ENCODE measurements at regions not wholly inside any gene's neighbourhood (a gene's known extent, or its start where the extent isn't known, plus 50 kb on each side); places are given as distances from the start of the nearest gene placed in this dataset.

DNA sequence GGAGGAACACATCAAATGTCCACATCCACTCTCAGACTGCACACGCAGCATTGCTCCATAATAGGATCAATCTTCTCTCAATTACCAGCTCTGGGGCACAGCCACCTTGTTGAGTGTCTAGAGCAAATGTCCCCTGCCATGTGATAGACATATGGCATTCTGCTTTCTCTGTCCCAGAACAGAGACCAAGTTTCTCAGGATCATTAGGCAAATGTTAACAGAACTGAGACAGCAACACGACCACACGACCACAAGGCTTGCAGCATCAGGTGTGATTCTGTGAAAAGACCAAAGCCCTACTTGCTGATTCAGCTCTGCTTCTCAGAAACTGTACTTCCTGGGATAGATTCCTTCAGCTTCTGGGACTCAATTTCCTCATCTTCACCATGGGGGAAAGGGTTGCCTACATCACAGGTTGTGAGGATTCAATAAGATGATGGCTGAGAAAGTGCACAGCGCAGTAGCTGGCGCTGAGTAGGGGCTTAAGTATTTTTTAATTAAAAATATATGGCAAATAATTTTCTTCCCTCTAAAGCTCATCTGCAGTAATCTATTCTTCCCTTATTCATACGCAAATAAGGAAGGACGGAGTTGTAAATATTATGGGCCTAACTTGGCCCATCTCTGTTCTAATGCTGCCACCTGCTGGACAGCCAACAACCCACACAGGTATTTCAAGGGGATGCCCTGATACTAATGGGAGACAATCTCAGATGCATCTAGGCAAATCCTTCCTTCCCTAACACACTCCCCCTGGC is 54.3 kb upstream of the USP47 start:
- TF ChIP-seq, protein P1, sequence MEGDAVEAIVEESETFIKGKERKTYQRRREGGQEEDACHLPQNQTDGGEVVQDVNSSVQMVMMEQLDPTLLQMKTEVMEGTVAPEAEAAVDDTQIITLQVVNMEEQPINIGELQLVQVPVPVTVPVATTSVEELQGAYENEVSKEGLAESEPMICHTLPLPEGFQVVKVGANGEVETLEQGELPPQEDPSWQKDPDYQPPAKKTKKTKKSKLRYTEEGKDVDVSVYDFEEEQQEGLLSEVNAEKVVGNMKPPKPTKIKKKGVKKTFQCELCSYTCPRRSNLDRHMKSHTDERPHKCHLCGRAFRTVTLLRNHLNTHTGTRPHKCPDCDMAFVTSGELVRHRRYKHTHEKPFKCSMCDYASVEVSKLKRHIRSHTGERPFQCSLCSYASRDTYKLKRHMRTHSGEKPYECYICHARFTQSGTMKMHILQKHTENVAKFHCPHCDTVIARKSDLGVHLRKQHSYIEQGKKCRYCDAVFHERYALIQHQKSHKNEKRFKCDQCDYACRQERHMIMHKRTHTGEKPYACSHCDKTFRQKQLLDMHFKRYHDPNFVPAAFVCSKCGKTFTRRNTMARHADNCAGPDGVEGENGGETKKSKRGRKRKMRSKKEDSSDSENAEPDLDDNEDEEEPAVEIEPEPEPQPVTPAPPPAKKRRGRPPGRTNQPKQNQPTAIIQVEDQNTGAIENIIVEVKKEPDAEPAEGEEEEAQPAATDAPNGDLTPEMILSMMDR (IDR thresholded peaks at IDR 0.05; ENCODE audit: insufficient read depth, low read length, poor library complexity, severe bottlenecking): peak; percentile 95
- no peak for TF ChIP-seq EZH2phosphoT487 (conservative IDR thresholded peaks at IDR 0.05; ENCODE audit: low read length)
